ENCODE measurements at regions not wholly inside any gene's neighbourhood (a gene's known extent, or its start where the extent isn't known, plus 50 kb on each side); places are given as distances from the start of the nearest gene placed in this dataset.

GRCh38 chr2:84041506-84041905 is 417.6 kb downstream of the SUCLG1 start:
- no peaks in the 10 kb centered on the region for H3K27me3 ChIP-seq (ENCODE audit: insufficient read depth, low read length)
- H3K9me3 ChIP-seq (ENCODE audit: low read length): no peaks in the 10 kb centered on the region
- no peaks in the 10 kb centered on the region for H3K36me3 ChIP-seq (ENCODE audit: insufficient read depth, low read length)
- no peaks in the 10 kb centered on the region for H3K4me1 ChIP-seq (ENCODE audit: insufficient read depth, low read length)
- no peak overlapping the region for H3K4me3 ChIP-seq (ENCODE audit: low read length)
- H2AFZ ChIP-seq (ENCODE audit: low read depth, low read length): no peak overlapping the region

- Histone ChIP-seq H3K36me3 (ENCODE audit: insufficient read depth, low read length) (no peaks in the 10 kb centered on the region), H3K9me3 (ENCODE audit: low read length) (no peaks in the 10 kb centered on the region), H3K27me3 (ENCODE audit: insufficient read depth, low read length) (no peaks in the 10 kb centered on the region), H2AFZ (ENCODE audit: low read depth, low read length) (no peak overlapping the region), H3K4me3 (ENCODE audit: low read length) (no peak overlapping the region), H3K4me1 (ENCODE audit: insufficient read depth, low read length) (no peaks in the 10 kb centered on the region)
Observed at GRCh38 chr2:84040281-84040680, 418.8 kb downstream of the SUCLG1 start.

GRCh38 chr2:84038866-84039265 is 420.2 kb downstream of the SUCLG1 start:
- Histone ChIP-seq H3K9me3 (ENCODE audit: low read length) (no peaks in the 10 kb centered on the region), H3K27me3 (ENCODE audit: insufficient read depth, low read length) (no peaks in the 10 kb centered on the region), H3K4me1 (ENCODE audit: insufficient read depth, low read length) (no peaks in the 10 kb centered on the region), H2AFZ (ENCODE audit: low read depth, low read length) (no peak overlapping the region), H3K36me3 (ENCODE audit: insufficient read depth, low read length) (no peaks in the 10 kb centered on the region), H3K4me3 (ENCODE audit: low read length) (no peak overlapping the region)

GRCh38 chr2:84033347-84033974 is 425.6 kb downstream of the SUCLG1 start:
- no peaks in the 10 kb centered on the region for H3K4me1 ChIP-seq (ENCODE audit: insufficient read depth, low read length)
- no peaks in the 10 kb centered on the region for H3K27me3 ChIP-seq (ENCODE audit: insufficient read depth, low read length)
- H3K9me3 ChIP-seq (ENCODE audit: low read length): no peaks in the 10 kb centered on the region
- H2AFZ ChIP-seq (ENCODE audit: low read depth, low read length): no peak overlapping the region
- no peaks in the 10 kb centered on the region for H3K36me3 ChIP-seq (ENCODE audit: insufficient read depth, low read length)
- H3K4me3 ChIP-seq (ENCODE audit: low read length): no peak overlapping the region

GRCh38 chr2:84031312-84032050 is 427.6 kb downstream of the SUCLG1 start:
- H3K4me3 ChIP-seq (ENCODE audit: low read length): no peak overlapping the region
- H3K27me3 ChIP-seq (ENCODE audit: insufficient read depth, low read length): no peaks in the 10 kb centered on the region
- no peaks in the 10 kb centered on the region for H3K9me3 ChIP-seq (ENCODE audit: low read length)
- no peaks in the 10 kb centered on the region for H3K4me1 ChIP-seq (ENCODE audit: insufficient read depth, low read length)
- no peak overlapping the region for H2AFZ ChIP-seq (ENCODE audit: low read depth, low read length)
- no peaks in the 10 kb centered on the region for H3K36me3 ChIP-seq (ENCODE audit: insufficient read depth, low read length)

- no peak overlapping the region for H3K4me3 ChIP-seq (ENCODE audit: low read length)
- H2AFZ ChIP-seq (ENCODE audit: low read depth, low read length): no peak overlapping the region
- H3K36me3 ChIP-seq (ENCODE audit: insufficient read depth, low read length): no peaks in the 10 kb centered on the region
- H3K4me1 ChIP-seq (ENCODE audit: insufficient read depth, low read length): no peaks in the 10 kb centered on the region
- H3K27me3 ChIP-seq (ENCODE audit: insufficient read depth, low read length): no peaks in the 10 kb centered on the region
- H3K9me3 ChIP-seq (ENCODE audit: low read length): no peaks in the 10 kb centered on the region
Observed at GRCh38 chr2:84029903-84030575, 429.0 kb downstream of the SUCLG1 start.

GRCh38 chr2:84026818-84027217 is 432.3 kb downstream of the SUCLG1 start:
- Histone ChIP-seq H3K4me3 (ENCODE audit: low read length) (no peak overlapping the region), H2AFZ (ENCODE audit: low read depth, low read length) (no peak overlapping the region), H3K27me3 (ENCODE audit: insufficient read depth, low read length) (no peaks in the 10 kb centered on the region), H3K36me3 (ENCODE audit: insufficient read depth, low read length) (no peaks in the 10 kb centered on the region), H3K9me3 (ENCODE audit: low read length) (no peaks in the 10 kb centered on the region), H3K4me1 (ENCODE audit: insufficient read depth, low read length) (no peaks in the 10 kb centered on the region)

- H2AFZ ChIP-seq (ENCODE audit: low read depth, low read length): no peak overlapping the region
- H3K27me3 ChIP-seq (ENCODE audit: insufficient read depth, low read length): no peaks in the 10 kb centered on the region
- H3K9me3 ChIP-seq (ENCODE audit: low read length): no peaks in the 10 kb centered on the region
- no peaks in the 10 kb centered on the region for H3K4me1 ChIP-seq (ENCODE audit: insufficient read depth, low read length)
- H3K4me3 ChIP-seq (ENCODE audit: low read length): no peak overlapping the region
- no peaks in the 10 kb centered on the region for H3K36me3 ChIP-seq (ENCODE audit: insufficient read depth, low read length)
Observed at GRCh38 chr2:84022810-84023431, 436.2 kb downstream of the SUCLG1 start.

- Histone ChIP-seq H2AFZ (ENCODE audit: low read depth, low read length) (no peak overlapping the region), H3K4me1 (ENCODE audit: insufficient read depth, low read length) (no peaks in the 10 kb centered on the region), H3K9me3 (ENCODE audit: low read length) (no peaks in the 10 kb centered on the region), H3K4me3 (ENCODE audit: low read length) (no peak overlapping the region), H3K36me3 (ENCODE audit: insufficient read depth, low read length) (no peaks in the 10 kb centered on the region), H3K27me3 (ENCODE audit: insufficient read depth, low read length) (no peaks in the 10 kb centered on the region)
Observed at GRCh38 chr2:84017010-84017409, 442.1 kb downstream of the SUCLG1 start.

GRCh38 chr2:84016183-84016582 is 442.9 kb downstream of the SUCLG1 start:
- Histone ChIP-seq H3K36me3 (ENCODE audit: insufficient read depth, low read length) (no peaks in the 10 kb centered on the region), H3K27me3 (ENCODE audit: insufficient read depth, low read length) (no peaks in the 10 kb centered on the region), H3K9me3 (ENCODE audit: low read length) (no peaks in the 10 kb centered on the region), H3K4me3 (ENCODE audit: low read length) (no peak overlapping the region), H3K4me1 (ENCODE audit: insufficient read depth, low read length) (no peaks in the 10 kb centered on the region), H2AFZ (ENCODE audit: low read depth, low read length) (no peak overlapping the region)

GRCh38 chr2:83997889-83998288 is 461.2 kb downstream of the SUCLG1 start:
- Histone ChIP-seq H3K27me3 (ENCODE audit: insufficient read depth, low read length) (no peaks in the 10 kb centered on the region), H3K36me3 (ENCODE audit: insufficient read depth, low read length) (no peaks in the 10 kb centered on the region), H3K4me3 (ENCODE audit: low read length) (no peak overlapping the region), H3K9me3 (ENCODE audit: low read length) (no peaks in the 10 kb centered on the region), H3K4me1 (ENCODE audit: insufficient read depth, low read length) (no peaks in the 10 kb centered on the region), H2AFZ (ENCODE audit: low read depth, low read length) (no peak overlapping the region)

GRCh38 chr2:83994633-83995179 is 464.4 kb downstream of the SUCLG1 start:
- Histone ChIP-seq H3K4me3 (ENCODE audit: low read length) (no peak overlapping the region), H2AFZ (ENCODE audit: low read depth, low read length) (no peak overlapping the region), H3K4me1 (ENCODE audit: insufficient read depth, low read length) (no peaks in the 10 kb centered on the region), H3K9me3 (ENCODE audit: low read length) (no peaks in the 10 kb centered on the region), H3K27me3 (ENCODE audit: insufficient read depth, low read length) (no peaks in the 10 kb centered on the region), H3K36me3 (ENCODE audit: insufficient read depth, low read length) (no peaks in the 10 kb centered on the region)
